ENCODE measurements at regions not wholly inside any gene's neighbourhood (a gene's known extent, or its start where the extent isn't known, plus 50 kb on each side); places are given as distances from the start of the nearest gene placed in this dataset.

DNA sequence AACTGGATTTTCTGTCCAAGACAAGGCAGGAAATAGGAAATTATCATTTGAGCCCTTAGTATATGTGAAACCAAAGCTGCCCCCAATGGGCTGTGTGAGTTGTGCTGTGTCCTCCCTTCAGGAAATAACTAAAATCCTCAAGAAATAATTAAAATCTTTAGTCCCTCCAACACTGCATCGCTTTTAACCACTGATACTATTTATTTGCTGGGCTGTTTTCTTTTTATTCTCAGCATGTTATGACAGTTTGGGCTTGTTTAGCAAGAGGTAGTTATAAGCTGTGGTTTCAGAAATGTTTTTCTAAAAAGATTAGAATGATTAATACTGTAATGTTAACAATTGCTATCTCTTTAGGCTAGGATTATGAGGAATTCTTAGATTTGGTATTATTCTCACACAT, 187.0 kb upstream of the KCNN2 start:
- Histone ChIP-seq H3K4me1 (ENCODE audit: insufficient read depth, low read length) (no peaks in the 10 kb centered on the region), H3K9ac (ENCODE audit: extremely low read depth, insufficient read length, low read length) (no peak overlapping the region), H4K5ac (ENCODE audit: insufficient read length, low read depth, low read length) (no peak overlapping the region), H3K9me3 (ENCODE audit: control insufficient read depth, low read depth, low read length) (no peaks in the 10 kb centered on the region), H3K79me1 (ENCODE audit: insufficient read depth, low read depth, low read length, poor library complexity, severe bottlenecking) (no peaks in the 10 kb centered on the region), H3K4ac (ENCODE audit: low read depth, low read length) (no peak overlapping the region), H3T11ph (ENCODE audit: low read length) (no peak overlapping the region), H2BK20ac (ENCODE audit: low read depth, low read length, poor library complexity, severe bottlenecking) (no peak overlapping the region), H3K18ac (ENCODE audit: insufficient read length, low read depth, low read length) (no peak overlapping the region), H4K20me1 (ENCODE audit: control insufficient read depth, insufficient read depth, insufficient read length) (no peaks in the 10 kb centered on the region), H2BK12ac (ENCODE audit: insufficient read length, low read depth, low read length) (no peak overlapping the region), H3K4me2 (ENCODE audit: insufficient read depth, insufficient read length, low read length) (no peak overlapping the region), H3K27ac (ENCODE audit: insufficient read length, low read depth, low read length) (no peak overlapping the region), H3K23ac (ENCODE audit: insufficient read length, low read depth, low read length) (no peak overlapping the region), H3K23me2 (ENCODE audit: insufficient read length, low read depth, low read length, poor library complexity, severe bottlenecking) (no peaks in the 10 kb centered on the region), H2AFZ (ENCODE audit: low read length) (no peak overlapping the region), H2BK120ac (ENCODE audit: low read depth, low read length, poor library complexity, severe bottlenecking) (no peak overlapping the region), H3K79me2 (ENCODE audit: insufficient read depth, low read length) (no peaks in the 10 kb centered on the region), H3K14ac (ENCODE audit: insufficient read depth, low read length) (no peak overlapping the region), H3K27me3 (ENCODE audit: insufficient read depth, low read length) (no peaks in the 10 kb centered on the region), H2AK5ac (ENCODE audit: insufficient read length, low read length) (no peak overlapping the region), H2BK15ac (ENCODE audit: low read depth, low read length) (no peak overlapping the region), H4K8ac (replicated peaks; ENCODE audit: insufficient read length, low read depth, low read length) (no peak overlapping the region), H2BK5ac (ENCODE audit: insufficient read length, low read length) (no peak overlapping the region), H3K56ac (ENCODE audit: insufficient read length, low read depth, low read length) (no peak overlapping the region), H4K91ac (ENCODE audit: insufficient read length, low read depth, low read length) (no peak overlapping the region)
- Mint-ChIP-seq H3K36me3 (ENCODE audit: insufficient read depth in 1 of 3, low read depth in 3 of 3) (peaks cover 4 to 9% (median 4%) of the 10 kb centered on the region in 3 experiments), H3K27ac (no peak overlapping the region), H3K9me3 (peaks cover 14% of the 10 kb centered on the region in 2 experiments), H3K4me3 (no peak overlapping the region), H3K4me1 (peaks cover 5 to 7% of the 10 kb centered on the region in 2 experiments; a peak in 3 of 4 replicates), H3K27me3 (ENCODE audit: low read depth) (no peaks in the 10 kb centered on the region)
- TF ChIP-seq, protein P1, sequence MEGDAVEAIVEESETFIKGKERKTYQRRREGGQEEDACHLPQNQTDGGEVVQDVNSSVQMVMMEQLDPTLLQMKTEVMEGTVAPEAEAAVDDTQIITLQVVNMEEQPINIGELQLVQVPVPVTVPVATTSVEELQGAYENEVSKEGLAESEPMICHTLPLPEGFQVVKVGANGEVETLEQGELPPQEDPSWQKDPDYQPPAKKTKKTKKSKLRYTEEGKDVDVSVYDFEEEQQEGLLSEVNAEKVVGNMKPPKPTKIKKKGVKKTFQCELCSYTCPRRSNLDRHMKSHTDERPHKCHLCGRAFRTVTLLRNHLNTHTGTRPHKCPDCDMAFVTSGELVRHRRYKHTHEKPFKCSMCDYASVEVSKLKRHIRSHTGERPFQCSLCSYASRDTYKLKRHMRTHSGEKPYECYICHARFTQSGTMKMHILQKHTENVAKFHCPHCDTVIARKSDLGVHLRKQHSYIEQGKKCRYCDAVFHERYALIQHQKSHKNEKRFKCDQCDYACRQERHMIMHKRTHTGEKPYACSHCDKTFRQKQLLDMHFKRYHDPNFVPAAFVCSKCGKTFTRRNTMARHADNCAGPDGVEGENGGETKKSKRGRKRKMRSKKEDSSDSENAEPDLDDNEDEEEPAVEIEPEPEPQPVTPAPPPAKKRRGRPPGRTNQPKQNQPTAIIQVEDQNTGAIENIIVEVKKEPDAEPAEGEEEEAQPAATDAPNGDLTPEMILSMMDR (conservative IDR thresholded peaks at IDR 0.05): no peak
- no CpG with 5 or more reads among the region's 1 CpG for WGBS (ENCODE audit: extremely low coverage, insufficient read length, low lambda C conversion rate)
- no peak for DNase-seq
